ENCODE measurements at regions not wholly inside any gene's neighbourhood (a gene's known extent, or its start where the extent isn't known, plus 50 kb on each side); places are given as distances from the start of the nearest gene placed in this dataset.

DNA sequence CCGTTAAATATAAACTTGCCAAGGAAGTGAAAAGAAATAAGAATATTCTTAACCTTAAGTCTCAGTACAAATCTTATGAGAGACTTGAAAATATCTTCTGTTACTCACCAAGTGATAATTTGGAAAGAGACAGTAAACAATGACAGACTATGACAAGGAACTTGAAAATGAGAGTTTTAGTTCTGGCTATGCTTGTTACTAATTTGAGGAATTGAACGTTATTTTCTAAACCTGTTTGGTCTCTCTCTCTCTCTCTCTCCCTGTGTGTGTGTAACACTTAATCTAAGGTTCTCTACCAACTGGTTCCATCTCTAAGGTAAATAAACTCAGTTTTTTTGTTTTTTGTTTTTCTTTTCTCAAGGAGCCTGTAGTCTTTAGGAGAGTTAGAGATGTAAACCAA lies 161.8 kb downstream of the AMY1C start:
- Histone ChIP-seq H2AFZ (ENCODE audit: control insufficient read depth, low read depth, low read length) (no peak overlapping the region), H3K4me1 (ENCODE audit: control insufficient read depth, insufficient read depth, low read length) (no peaks in the 10 kb centered on the region), H3K4me2 (ENCODE audit: control insufficient read depth, insufficient read depth) (no peak overlapping the region), H3K27me3 (replicated peaks in 1 of 2; ENCODE audit: control insufficient read depth in 2 of 2, insufficient read depth in 2 of 2, low read length in 1 of 2) (no peaks in the 10 kb centered on the region), H3K79me2 (ENCODE audit: control insufficient read depth, insufficient read depth, low read length) (no peaks in the 10 kb centered on the region), H4K20me1 (ENCODE audit: control insufficient read depth, insufficient read depth) (no peaks in the 10 kb centered on the region), H3K4me3 (no peak overlapping the region), H3K27ac (ENCODE audit: control insufficient read depth, insufficient read depth) (no peak overlapping the region), H3K36me3 (ENCODE audit: control insufficient read depth in 2 of 2, insufficient read depth in 2 of 2, low read length in 1 of 2) (no peaks in the 10 kb centered on the region), H3K9me3 (replicated peaks; ENCODE audit: control insufficient read depth, insufficient read depth, low read length) (no peaks in the 10 kb centered on the region), H3K9ac (ENCODE audit: control insufficient read depth, insufficient read depth, low read length) (no peak overlapping the region)
- no peak for DNase-seq (ENCODE audit: low read depth, low spot score)
- WGBS (ENCODE audit: insufficient coverage, insufficient replicate concordance, low lambda C conversion rate, missing lambda C conversion rate) = 15% methylated on average over 2 of the region's 2 CpGs
- no TSS peak for BruUV-seq (replicated peaks)
- ChIA-PET RAD21 (ENCODE audit: unreplicated experiment) (no interaction called here), CTCF (no interaction called here), POLR2A (no interaction called here), SMC1A (ENCODE audit: uncharacterized antibody, unreplicated experiment) (no interaction called here)
- TF ChIP-seq RUNX3 (IDR thresholded peaks at IDR 0.05; ENCODE audit: low read length) = no peak
- TF ChIP-seq MEF2A (IDR thresholded peaks at IDR 0.05; ENCODE audit: insufficient read depth, low read depth, low read length) = 0 out of 2 replicates have a peak, but pooled peaks have one; percentile 9
- in situ Hi-C loops (cut with MboI) (no loop called here), intact Hi-C loops (cut with micrococcal nuclease; ENCODE audit: unreplicated experiment) (no loop called here)
- FAIRE-seq = peak; percentile 18
- no peak for ATAC-seq

- ATAC-seq (no peak), DNase-seq (ENCODE audit: low read depth, low spot score) (no peak), FAIRE-seq (no peak)
- no peak overlapping the region for H3K4me2 ChIP-seq (ENCODE audit: control insufficient read depth, insufficient read depth)
- 0% methylated on average over 2 of the region's 2 CpGs for WGBS (ENCODE audit: insufficient coverage, insufficient replicate concordance, low lambda C conversion rate, missing lambda C conversion rate)
- H3K27me3 ChIP-seq (replicated peaks in 1 of 2; ENCODE audit: control insufficient read depth in 2 of 2, insufficient read depth in 2 of 2, low read length in 1 of 2) = no peaks in the 10 kb centered on the region
- ChIA-PET CTCF (no interaction called here), RAD21 (ENCODE audit: unreplicated experiment) (no interaction called here), POLR2A (no interaction called here), SMC1A (ENCODE audit: uncharacterized antibody, unreplicated experiment) (interaction anchor here (1.0 kb wide), 1 partner anchor 8 kb away, joined by 4 read pairs; no protein-coding TSS in a partner anchor)
- BruUV-seq (replicated peaks) = no TSS peak
- H3K79me2 ChIP-seq (ENCODE audit: control insufficient read depth, insufficient read depth, low read length) = no peaks in the 10 kb centered on the region
- intact Hi-C loops (cut with micrococcal nuclease; ENCODE audit: unreplicated experiment) (no loop called here), in situ Hi-C loops (cut with MboI) (no loop called here)
- TF ChIP-seq BCL3 (IDR thresholded peaks at IDR 0.05; ENCODE audit: borderline replicate concordance, insufficient read depth, low read depth, low read length, poor library complexity, severe bottlenecking) (no peak), NFXL1 (IDR thresholded peaks at IDR 0.05; ENCODE audit: borderline replicate concordance) (no peak), STAT3 (IDR thresholded peaks at IDR 0.05; ENCODE audit: low read depth, low read length) (no peak), ZBTB33 (IDR thresholded peaks at IDR 0.05) (no peak), E2F4 (IDR thresholded peaks at IDR 0.05; ENCODE audit: low read depth, low read length) (no peak), KDM1A (IDR thresholded peaks at IDR 0.05; ENCODE audit: borderline replicate concordance) (no peak), RB1 (IDR thresholded peaks at IDR 0.05; ENCODE audit: borderline replicate concordance) (no peak), IKZF1 (conservative IDR thresholded peaks at IDR 0.05) (no peak), CHD4 (IDR thresholded peaks at IDR 0.05) (no peak), SREBF1 (IDR thresholded peaks at IDR 0.05; ENCODE audit: low read length) (no peak), CHD1 (IDR thresholded peaks at IDR 0.05; ENCODE audit: low read depth, low read length) (no peak), NBN (IDR thresholded peaks at IDR 0.05) (no peak)
- H4K20me1 ChIP-seq (ENCODE audit: control insufficient read depth, insufficient read depth) = no peaks in the 10 kb centered on the region
- no peak overlapping the region for H2AFZ ChIP-seq (ENCODE audit: control insufficient read depth, low read depth, low read length)
- H3K4me3 ChIP-seq = no peak overlapping the region
- H3K36me3 ChIP-seq (ENCODE audit: control insufficient read depth in 2 of 2, insufficient read depth in 2 of 2, low read length in 1 of 2) = no peaks in the 10 kb centered on the region
- no peak overlapping the region for H3K27ac ChIP-seq (ENCODE audit: control insufficient read depth, insufficient read depth)
- H3K9me3 ChIP-seq (replicated peaks; ENCODE audit: control insufficient read depth, insufficient read depth, low read length) = no peaks in the 10 kb centered on the region
- no peaks in the 10 kb centered on the region for H3K4me1 ChIP-seq (ENCODE audit: control insufficient read depth, insufficient read depth, low read length)
- no peak overlapping the region for H3K9ac ChIP-seq (ENCODE audit: control insufficient read depth, insufficient read depth, low read length)
These were observed 168.1 kb downstream of the AMY1C start for GRCh38 chr1:103917795-103918194.

Measured in GM12878 (cell line).